H9 (cell line): ENCODE measurements at regions not wholly inside any gene's neighbourhood (a gene's known extent, or its start where the extent isn't known, plus 50 kb on each side); places are given as distances from the start of the nearest gene placed in this dataset.

Experiments
- DNase-seq: peaks from one replicate; pipeline ENCODE4 v3.0.0-alpha.2; 2017
- H2AFZ ChIP-seq: one replicate; pipeline ENCODE4 v1.6.1; 2013; ENCODE audit warnings: mild to moderate bottlenecking, low read length, control low read depth, moderate library complexity
- H2AK5ac ChIP-seq: 2 replicates; pipeline ENCODE4 v1.6.1; 2013; ENCODE audit warnings: low read length, control low read depth, mixed read lengths; ENCODE audit not compliant: insufficient read length
- H2BK120ac ChIP-seq: one replicate; pipeline ENCODE4 v1.6.1; 2013; ENCODE audit warnings: low read depth, mild to moderate bottlenecking, low read length, control low read depth, inconsistent platforms; ENCODE audit not compliant: poor library complexity, severe bottlenecking
- H2BK12ac ChIP-seq: 2 replicates; pipeline ENCODE4 v1.6.1; 2013; ENCODE audit warnings: low read length, control low read depth, mixed read lengths, low read depth; ENCODE audit not compliant: insufficient read length
- H2BK15ac ChIP-seq: 2 replicates; pipeline ENCODE4 v1.6.1; 2013; ENCODE audit warnings: low read depth, low read length, control low read depth
- H2BK20ac ChIP-seq: one replicate; pipeline ENCODE4 v1.6.1; 2013; ENCODE audit warnings: low read depth, mild to moderate bottlenecking, low read length, control low read depth, inconsistent platforms; ENCODE audit not compliant: poor library complexity, severe bottlenecking
- H2BK5ac ChIP-seq: 2 replicates; pipeline ENCODE4 v1.6.1; 2013; ENCODE audit warnings: low read length, control low read depth, mixed read lengths; ENCODE audit not compliant: insufficient read length
- H3K14ac ChIP-seq: 2 replicates; pipeline ENCODE4 v1.6.1; 2013; ENCODE audit warnings: low read length, control low read depth; ENCODE audit not compliant: insufficient read depth
- H3K18ac ChIP-seq: 2 replicates; pipeline ENCODE4 v1.6.1; 2013; ENCODE audit warnings: low read depth, mild to moderate bottlenecking, mixed read lengths, low read length, control low read depth; ENCODE audit not compliant: insufficient read length
- H3K23ac ChIP-seq: 2 replicates; pipeline ENCODE4 v1.6.1; 2013; ENCODE audit warnings: low read length, control low read depth, mixed read lengths, low read depth; ENCODE audit not compliant: insufficient read length
- H3K23me2 ChIP-seq: 2 replicates; pipeline ENCODE4 v1.6.1; 2013; ENCODE audit warnings: low read depth, mild to moderate bottlenecking, mixed read lengths, low read length, control low read depth; ENCODE audit not compliant: insufficient read length, poor library complexity, severe bottlenecking
- H3K27ac ChIP-seq: 2 replicates; pipeline ENCODE4 v1.5.1; 2013; ENCODE audit warnings: low read length, control low read depth, mixed read lengths, low read depth; ENCODE audit not compliant: insufficient read length
- H3K27me3 ChIP-seq: 2 replicates; pipeline ENCODE4 v1.6.1; 2013; ENCODE audit warnings: low read length, control low read depth, inconsistent platforms; ENCODE audit not compliant: insufficient read depth
- H3K4ac ChIP-seq: 2 replicates; pipeline ENCODE4 v1.6.1; 2013; ENCODE audit warnings: low read depth, mild to moderate bottlenecking, control low read depth, inconsistent platforms, low read length, moderate library complexity
- H3K4me1 ChIP-seq: 2 replicates; pipeline ENCODE4 v1.6.1; 2013; ENCODE audit warnings: low read length, control low read depth, inconsistent platforms; ENCODE audit not compliant: insufficient read depth
- H3K4me2 ChIP-seq: 2 replicates; pipeline ENCODE4 v1.6.1; 2013; ENCODE audit warnings: low read length, control low read depth, mixed read lengths; ENCODE audit not compliant: insufficient read length, insufficient read depth
- H3K56ac ChIP-seq: 2 replicates; pipeline ENCODE4 v1.6.1; 2013; ENCODE audit warnings: low read depth, mild to moderate bottlenecking, mixed read lengths, low read length, control low read depth; ENCODE audit not compliant: insufficient read length
- H3K79me1 ChIP-seq: 2 replicates; pipeline ENCODE4 v1.6.1; 2013; ENCODE audit warnings: low read depth, mild to moderate bottlenecking, moderate library complexity, low read length, control low read depth, inconsistent platforms; ENCODE audit not compliant: insufficient read depth, poor library complexity, severe bottlenecking
- H3K79me2 ChIP-seq: 2 replicates; pipeline ENCODE4 v1.6.1; 2013; ENCODE audit warnings: low read length, control low read depth, inconsistent platforms; ENCODE audit not compliant: insufficient read depth
- H3K9ac ChIP-seq: 2 replicates; pipeline ENCODE4 v1.6.1; 2013; ENCODE audit warnings: low read length, control low read depth, mixed read lengths; ENCODE audit not compliant: insufficient read length; ENCODE audit errors: extremely low read depth
- H3K9me3 ChIP-seq: one replicate; pipeline ENCODE4 v1.6.1; 2013; ENCODE audit warnings: low read depth, low read length, inconsistent platforms; ENCODE audit not compliant: control insufficient read depth
- H3T11ph ChIP-seq: one replicate; pipeline ENCODE4 v1.6.1; 2013; ENCODE audit warnings: mild to moderate bottlenecking, low read length, control low read depth, inconsistent platforms
- H4K20me1 ChIP-seq: one replicate; pipeline ENCODE4 v1.6.1; 2013; ENCODE audit not compliant: control insufficient read depth, insufficient read length, insufficient read depth
- H4K5ac ChIP-seq: 2 replicates; pipeline ENCODE4 v1.6.1; 2013; ENCODE audit warnings: low read depth, mild to moderate bottlenecking, mixed read lengths, low read length, control low read depth; ENCODE audit not compliant: insufficient read length
- H4K8ac ChIP-seq: replicated peaks from 2 replicates; pipeline ENCODE4 v1.6.1; 2013; ENCODE audit warnings: low read length, control low read depth, mixed read lengths, low read depth; ENCODE audit not compliant: insufficient read length
- H4K91ac ChIP-seq: 2 replicates; pipeline ENCODE4 v1.6.1; 2013; ENCODE audit warnings: low read depth, mild to moderate bottlenecking, moderate library complexity, mixed read lengths, low read length, control low read depth; ENCODE audit not compliant: insufficient read length
- H3K27ac Mint-ChIP-seq, 3 experiments: 2 replicates in 2 of 3; 3 replicates in 1 of 3; pipeline ENCODE4 v1.8.0; 2020 to 2021; ENCODE audit warnings: mixed read lengths in 3 of 3, mild to moderate bottlenecking in 1 of 3, moderate library complexity in 1 of 3
- H3K27me3 Mint-ChIP-seq: 2 replicates; pipeline ENCODE4 v1.8.0; 2021; ENCODE audit warnings: low read depth, mild to moderate bottlenecking, moderate library complexity, mixed read lengths
- H3K36me3 Mint-ChIP-seq, 3 experiments: 2 replicates in 2 of 3; 3 replicates in 1 of 3; pipeline ENCODE4 v1.8.0; 2020 to 2021; ENCODE audit warnings: low read depth in 3 of 3, mixed read lengths in 3 of 3; ENCODE audit not compliant: insufficient read depth in 1 of 3
- H3K4me1 Mint-ChIP-seq, 2 experiments: 2 replicates each; pipeline ENCODE4 v1.8.0; 2020; ENCODE audit warnings: mixed read lengths in 2 of 2
- H3K4me3 Mint-ChIP-seq, 2 experiments: 2 replicates in 1 of 2; 3 replicates in 1 of 2; pipeline ENCODE4 v1.8.0; 2020 to 2021; ENCODE audit warnings: mild to moderate bottlenecking in 2 of 2, mixed read lengths in 2 of 2, moderate library complexity in 1 of 2
- H3K9me3 Mint-ChIP-seq, 2 experiments: 2 replicates in 1 of 2; 3 replicates in 1 of 2; pipeline ENCODE4 v1.8.0; 2020; ENCODE audit warnings: mild to moderate bottlenecking in 2 of 2, mixed read lengths in 2 of 2, moderate library complexity in 1 of 2
- TF ChIP-seq, protein P1 (sequence below): fragments of 200-600 bp; sonication (generic); conservative IDR thresholded peaks from 3 replicates; pipeline ENCODE4 v1.8.0; 2021; ENCODE audit warnings: antibody characterized with exemption, mild to moderate bottlenecking

GRCh38 chr3:132239587-132239986 is 77.6 kb upstream of the ACP3 start:
- no peaks in the 10 kb centered on the region for H4K20me1 ChIP-seq
- DNase-seq = no peak
- H3K9me3 Mint-ChIP-seq = no peaks in the 10 kb centered on the region
- TF ChIP-seq, protein P1, sequence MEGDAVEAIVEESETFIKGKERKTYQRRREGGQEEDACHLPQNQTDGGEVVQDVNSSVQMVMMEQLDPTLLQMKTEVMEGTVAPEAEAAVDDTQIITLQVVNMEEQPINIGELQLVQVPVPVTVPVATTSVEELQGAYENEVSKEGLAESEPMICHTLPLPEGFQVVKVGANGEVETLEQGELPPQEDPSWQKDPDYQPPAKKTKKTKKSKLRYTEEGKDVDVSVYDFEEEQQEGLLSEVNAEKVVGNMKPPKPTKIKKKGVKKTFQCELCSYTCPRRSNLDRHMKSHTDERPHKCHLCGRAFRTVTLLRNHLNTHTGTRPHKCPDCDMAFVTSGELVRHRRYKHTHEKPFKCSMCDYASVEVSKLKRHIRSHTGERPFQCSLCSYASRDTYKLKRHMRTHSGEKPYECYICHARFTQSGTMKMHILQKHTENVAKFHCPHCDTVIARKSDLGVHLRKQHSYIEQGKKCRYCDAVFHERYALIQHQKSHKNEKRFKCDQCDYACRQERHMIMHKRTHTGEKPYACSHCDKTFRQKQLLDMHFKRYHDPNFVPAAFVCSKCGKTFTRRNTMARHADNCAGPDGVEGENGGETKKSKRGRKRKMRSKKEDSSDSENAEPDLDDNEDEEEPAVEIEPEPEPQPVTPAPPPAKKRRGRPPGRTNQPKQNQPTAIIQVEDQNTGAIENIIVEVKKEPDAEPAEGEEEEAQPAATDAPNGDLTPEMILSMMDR = no peak
- H2BK20ac ChIP-seq = no peak overlapping the region
- H3K27ac ChIP-seq = no peak overlapping the region
- H3K4me2 ChIP-seq = no peak overlapping the region
- no peak overlapping the region for H2BK120ac ChIP-seq
- no peak overlapping the region for H3K4me3 Mint-ChIP-seq
- no peak overlapping the region for H2BK12ac ChIP-seq
- H3K18ac ChIP-seq = no peak overlapping the region
- H3K56ac ChIP-seq = no peak overlapping the region
- no peak overlapping the region for H3K23ac ChIP-seq
- H4K5ac ChIP-seq = no peak overlapping the region
- H4K8ac ChIP-seq = no peak overlapping the region
- H3K27me3 ChIP-seq = no peaks in the 10 kb centered on the region
- H3K9me3 ChIP-seq = no peaks in the 10 kb centered on the region
- peaks cover 5% of the 10 kb centered on the region for H3K27me3 Mint-ChIP-seq
- H3K14ac ChIP-seq = no peak overlapping the region
- peaks cover 0 to 5% of the 10 kb centered on the region in 2 experiments; a peak in 3 of 4 replicates for H3K4me1 Mint-ChIP-seq
- H3K79me1 ChIP-seq = no peaks in the 10 kb centered on the region
- H4K91ac ChIP-seq = no peak overlapping the region
- H3K36me3 Mint-ChIP-seq = no peaks in the 10 kb centered on the region
- no peak overlapping the region for H3T11ph ChIP-seq
- no peaks in the 10 kb centered on the region for H3K4me1 ChIP-seq
- no peak overlapping the region for H2BK5ac ChIP-seq
- no peaks in the 10 kb centered on the region for H3K79me2 ChIP-seq
- H2AK5ac ChIP-seq = no peak overlapping the region
- no peaks in the 10 kb centered on the region for H3K23me2 ChIP-seq
- H3K27ac Mint-ChIP-seq = no peak overlapping the region
- H2AFZ ChIP-seq = no peak overlapping the region
- H3K9ac ChIP-seq = no peak overlapping the region
- H2BK15ac ChIP-seq = no peak overlapping the region
- no peak overlapping the region for H3K4ac ChIP-seq
